ENCODE measurements at regions not wholly inside any gene's neighbourhood (a gene's known extent, or its start where the extent isn't known, plus 50 kb on each side); places are given as distances from the start of the nearest gene placed in this dataset.

- no peak for TF ChIP-seq HDGF (IDR thresholded peaks at IDR 0.05; ENCODE audit: borderline replicate concordance)
- no peak for TF ChIP-seq NFRKB (IDR thresholded peaks at IDR 0.05)
- no peak for TF ChIP-seq CTBP1 (IDR thresholded peaks at IDR 0.05; ENCODE audit: borderline replicate concordance)
- no peak for TF ChIP-seq FOXM1 (IDR thresholded peaks at IDR 0.05; ENCODE audit: borderline replicate concordance)
- no peak for TF ChIP-seq BHLHE40 (IDR thresholded peaks at IDR 0.05; ENCODE audit: borderline replicate concordance)
- no peak for TF ChIP-seq ELF4 (IDR thresholded peaks at IDR 0.05)
- TF ChIP-seq FOXA1 (IDR thresholded peaks at IDR 0.05), result no peak
- TF ChIP-seq SUZ12 (IDR thresholded peaks at IDR 0.05), result no peak
- TF ChIP-seq ZNF384 (IDR thresholded peaks at IDR 0.05), result no peak
These were observed 499.8 kb upstream of the CDH11 start for GRCh38 chr16:65621640-65622039.

All from HEK293T (cell line).